NCI-H146 treated with DMSO at 0.1 percent for 48 hours (cell line): ENCODE measurements at regions not wholly inside any gene's neighbourhood (a gene's known extent, or its start where the extent isn't known, plus 50 kb on each side); places are given as distances from the start of the nearest gene placed in this dataset.

Experiments
- DNase-seq: peaks from one replicate; lab custom pipeline; 2025; ENCODE audit not compliant: unreplicated experiment; lab: John Stamatoyannopoulos, UW

DNA sequence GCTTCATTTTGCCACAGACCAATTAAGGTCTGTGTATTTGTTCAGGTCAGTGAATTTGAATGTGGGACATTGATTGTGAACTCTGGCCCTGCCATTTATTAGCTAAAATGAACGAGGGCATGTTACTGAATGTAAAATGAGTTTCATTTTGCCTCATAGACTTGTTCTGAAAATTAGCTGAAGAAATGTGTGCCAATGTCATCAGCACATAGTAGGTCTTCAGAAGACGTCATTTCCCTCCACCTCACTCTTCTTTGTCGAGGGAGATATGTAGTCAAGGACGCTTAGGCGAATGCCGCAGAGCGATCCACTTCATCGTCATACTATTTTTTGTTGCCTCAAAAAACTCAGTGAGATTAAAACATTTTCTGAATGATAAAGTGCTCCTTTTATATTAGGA is 291.7 kb downstream of the SMOC2 start:
- no peak for DNase-seq

DNA sequence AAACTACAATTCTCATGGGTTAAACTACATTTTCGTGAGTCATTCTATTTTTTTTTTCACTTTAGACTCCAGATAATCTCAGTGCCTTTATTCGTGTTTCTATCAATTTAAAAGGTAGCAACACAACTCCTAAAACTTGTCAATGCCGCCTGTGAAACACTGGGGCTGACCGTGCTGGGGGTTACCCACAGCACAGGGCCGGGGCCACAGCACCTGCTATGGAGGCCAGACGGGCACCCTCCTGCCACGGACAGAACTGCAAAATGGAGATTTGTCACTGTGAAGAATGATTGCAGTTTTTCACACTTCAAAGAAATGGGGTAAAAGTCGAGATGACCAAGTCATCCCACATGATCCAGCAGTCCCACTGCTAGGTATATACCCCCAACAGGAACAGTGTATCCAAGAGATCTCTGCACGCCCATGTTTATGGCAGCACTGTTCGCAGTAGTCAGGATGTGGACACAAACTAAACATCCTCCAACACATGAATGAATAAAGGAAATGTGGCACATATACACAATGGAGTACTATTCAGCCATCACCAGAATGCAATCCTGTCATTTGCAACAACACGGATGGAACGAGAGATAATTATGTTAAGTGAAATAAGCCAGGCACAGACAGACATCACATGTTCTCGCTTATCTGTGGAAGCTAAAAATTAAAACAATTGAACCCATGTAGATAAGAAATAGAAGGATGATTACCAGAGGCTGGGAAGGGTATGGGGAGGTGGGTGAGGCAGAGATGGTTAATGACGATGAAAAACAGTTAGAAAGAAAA is 290.1 kb downstream of the SMOC2 start:
- DNase-seq = no peak

DNA sequence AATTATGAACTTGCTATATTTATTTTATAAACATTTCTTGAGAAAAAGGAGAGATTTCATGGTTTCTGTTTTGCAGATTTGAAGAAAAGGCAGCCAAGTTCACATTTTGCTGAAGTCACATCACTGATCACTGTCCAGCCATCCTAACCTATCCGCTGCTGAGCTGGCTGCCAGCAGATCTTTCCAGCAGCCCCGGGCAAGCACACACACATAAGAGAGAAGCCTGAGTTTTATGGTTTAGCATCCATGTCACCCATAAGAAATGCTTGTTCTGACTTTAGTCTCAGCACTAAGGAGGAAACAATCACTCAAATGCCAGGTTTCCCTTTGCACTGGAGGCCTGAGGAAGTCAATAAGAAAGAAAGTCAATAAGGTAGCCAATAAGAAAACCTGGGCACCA is 287.1 kb downstream of the SMOC2 start:
- no peak for DNase-seq

DNA sequence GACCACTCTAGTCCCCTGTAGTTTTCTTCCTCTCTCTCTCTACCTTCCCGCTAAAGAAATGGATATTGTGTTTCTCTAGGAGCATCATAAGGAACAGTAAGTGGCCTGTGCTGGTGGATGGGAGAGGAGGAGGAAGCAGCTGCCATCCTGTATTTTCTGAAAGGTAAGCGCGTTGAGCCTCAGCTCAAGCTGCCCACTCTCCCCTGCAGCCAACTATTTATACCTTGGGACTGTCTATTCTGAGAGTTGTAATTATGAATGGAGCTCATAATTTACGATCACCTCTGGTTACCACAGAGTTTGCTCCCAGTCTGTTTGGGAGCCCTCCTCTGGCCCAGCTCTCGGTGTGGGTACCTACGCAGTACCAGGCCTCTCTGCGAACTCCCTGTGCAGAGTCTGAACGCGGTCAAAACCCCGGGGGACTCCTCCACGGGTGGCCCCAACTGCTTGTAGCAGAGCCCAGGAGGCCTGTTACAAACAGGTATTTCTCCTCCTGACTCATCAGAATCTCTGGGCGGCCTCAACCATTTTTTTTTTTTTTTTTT is 285.4 kb downstream of the SMOC2 start:
- DNase-seq = peak; percentile 13

DNA sequence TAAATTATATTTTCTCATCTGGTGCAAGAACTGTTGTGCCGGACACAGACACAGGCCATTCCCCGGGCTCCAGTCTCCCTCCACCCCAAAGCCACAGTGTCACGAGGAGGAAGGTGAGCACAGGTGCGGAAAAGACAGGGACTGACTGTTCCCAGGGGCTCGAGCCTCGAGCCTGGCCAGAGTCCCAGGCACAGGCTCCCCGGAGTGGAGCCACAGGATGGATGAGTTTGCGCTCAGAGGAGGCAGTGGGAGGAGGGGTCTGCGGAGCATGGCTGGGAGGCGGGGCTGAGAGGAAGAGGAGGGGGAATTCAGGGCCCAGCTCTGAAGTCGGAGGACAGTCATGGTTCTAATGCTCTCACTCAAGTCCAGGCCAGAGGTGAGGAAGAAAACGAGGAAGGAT is 284.8 kb downstream of the SMOC2 start:
- DNase-seq = peak; percentile 36

DNA sequence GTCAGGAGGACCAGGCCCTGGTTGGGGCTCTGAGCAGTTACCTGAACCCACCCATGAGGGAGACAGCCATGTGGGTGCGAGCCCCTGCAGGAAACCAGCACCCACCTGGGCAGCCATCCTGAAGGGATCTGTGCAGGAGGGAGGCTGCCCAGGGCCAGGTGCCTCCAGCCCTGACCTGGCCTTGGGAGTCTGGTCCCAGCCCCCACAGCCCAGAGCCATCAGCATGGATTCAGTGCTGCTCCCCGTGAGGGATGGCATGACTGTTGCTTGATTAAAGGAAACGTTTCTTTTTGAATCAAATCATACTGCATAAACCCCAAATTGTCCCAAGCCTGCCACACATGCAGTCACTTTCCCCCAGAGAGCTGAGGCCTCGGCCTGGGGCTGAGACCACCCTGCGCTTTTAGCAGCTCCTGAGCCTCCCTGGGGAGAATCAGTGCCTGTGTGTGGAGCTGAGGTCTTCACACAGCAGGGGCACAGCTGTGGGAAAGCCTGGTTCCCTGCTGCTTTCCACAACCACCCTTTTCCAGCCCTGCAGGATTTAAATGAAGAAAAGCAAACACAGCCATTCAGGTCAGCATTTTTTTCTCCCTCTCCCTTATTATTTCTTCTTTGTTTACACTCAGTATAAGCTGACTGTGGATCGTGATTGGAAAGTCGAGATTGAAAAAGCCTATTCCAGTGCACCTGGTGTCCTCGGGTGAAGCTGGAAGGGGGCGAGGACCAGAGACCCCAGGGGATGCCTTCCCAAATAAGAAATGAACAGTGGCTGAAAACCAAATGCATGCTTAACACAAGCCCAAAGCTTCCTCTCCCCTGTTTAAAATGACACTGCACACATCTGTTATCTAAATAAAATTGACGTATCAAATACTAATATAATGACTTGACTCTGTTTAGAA is 283.9 kb downstream of the SMOC2 start:
- peak; percentile 80 for DNase-seq

DNA sequence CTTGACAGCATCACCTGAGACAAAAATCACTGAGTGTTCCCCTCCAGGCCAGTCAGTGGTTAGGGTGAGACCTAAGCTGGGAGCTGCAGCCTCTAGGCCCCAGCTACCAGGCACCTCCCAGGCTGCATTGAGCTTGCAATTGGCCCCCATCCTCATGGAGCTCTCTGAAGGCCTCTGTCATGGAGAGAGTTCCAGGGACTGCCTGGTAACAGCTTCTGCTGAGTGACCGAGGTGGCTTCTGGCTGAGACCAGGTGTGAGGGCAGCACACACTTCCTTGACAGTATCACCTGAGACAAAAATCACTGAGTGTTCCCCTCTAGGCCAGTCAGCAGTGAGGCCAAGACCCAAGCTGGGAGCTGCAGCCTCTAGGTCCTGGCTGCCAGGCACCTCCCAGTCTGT is 283.0 kb downstream of the SMOC2 start:
- no peak for DNase-seq

DNA sequence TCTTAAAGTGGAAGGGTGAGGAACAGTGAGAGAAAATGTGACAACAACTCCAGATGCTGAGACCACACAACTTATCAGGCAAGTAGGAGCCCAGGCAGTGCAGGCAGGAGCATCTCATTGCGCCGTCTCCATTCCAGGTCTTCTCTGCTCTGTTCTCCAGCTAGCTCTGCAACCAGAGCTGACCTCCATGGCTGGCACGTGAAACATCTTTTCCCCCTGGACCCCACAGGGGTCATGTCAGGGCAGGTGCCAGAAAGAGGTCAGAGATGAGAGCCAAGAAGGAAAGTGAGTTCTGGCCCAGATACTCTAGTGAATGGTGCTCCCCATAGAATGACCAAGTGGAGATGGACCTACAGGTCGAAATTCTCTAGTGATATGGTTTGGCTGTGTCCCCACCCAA is 281.4 kb downstream of the SMOC2 start:
- no peak for DNase-seq

DNA sequence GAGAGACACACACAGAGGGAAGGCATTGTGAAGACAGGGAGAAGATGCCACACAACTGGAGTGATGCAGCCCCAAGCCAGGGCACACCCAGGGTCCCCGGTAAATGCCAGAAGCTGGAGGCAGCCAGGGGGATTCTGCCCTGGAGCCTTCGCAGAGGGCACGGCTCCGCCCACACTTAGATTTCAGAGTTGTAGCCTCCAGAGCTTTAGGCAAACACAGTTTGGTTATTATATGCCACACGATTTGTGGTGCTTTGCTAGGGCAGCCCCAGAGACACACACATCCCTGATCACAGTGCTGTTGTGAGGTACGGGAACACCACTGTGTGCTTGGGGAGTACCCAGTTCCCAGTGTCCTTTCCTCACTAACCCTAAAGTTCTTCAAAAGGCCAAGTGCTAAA is 280.6 kb downstream of the SMOC2 start:
- no peak for DNase-seq

DNA sequence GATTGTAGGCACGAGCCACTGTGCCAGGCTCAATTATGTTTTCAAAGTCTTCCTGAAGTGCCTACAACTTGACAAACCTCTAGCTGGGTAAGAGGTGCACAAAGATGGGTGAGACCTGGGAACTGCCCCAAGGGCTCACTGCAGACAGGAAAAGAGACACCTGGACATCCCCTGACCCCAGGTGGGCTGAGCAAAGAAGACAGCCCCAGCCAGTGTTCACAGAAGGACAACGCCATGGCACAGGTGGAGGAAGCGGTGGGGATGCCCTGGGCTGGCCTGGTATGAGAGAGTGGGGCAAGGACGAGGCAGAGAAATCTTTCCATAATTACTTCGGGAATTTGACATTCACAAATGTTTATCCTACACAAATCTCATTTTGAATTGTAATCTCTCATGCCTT is 278.9 kb downstream of the SMOC2 start:
- no peak for DNase-seq

DNA sequence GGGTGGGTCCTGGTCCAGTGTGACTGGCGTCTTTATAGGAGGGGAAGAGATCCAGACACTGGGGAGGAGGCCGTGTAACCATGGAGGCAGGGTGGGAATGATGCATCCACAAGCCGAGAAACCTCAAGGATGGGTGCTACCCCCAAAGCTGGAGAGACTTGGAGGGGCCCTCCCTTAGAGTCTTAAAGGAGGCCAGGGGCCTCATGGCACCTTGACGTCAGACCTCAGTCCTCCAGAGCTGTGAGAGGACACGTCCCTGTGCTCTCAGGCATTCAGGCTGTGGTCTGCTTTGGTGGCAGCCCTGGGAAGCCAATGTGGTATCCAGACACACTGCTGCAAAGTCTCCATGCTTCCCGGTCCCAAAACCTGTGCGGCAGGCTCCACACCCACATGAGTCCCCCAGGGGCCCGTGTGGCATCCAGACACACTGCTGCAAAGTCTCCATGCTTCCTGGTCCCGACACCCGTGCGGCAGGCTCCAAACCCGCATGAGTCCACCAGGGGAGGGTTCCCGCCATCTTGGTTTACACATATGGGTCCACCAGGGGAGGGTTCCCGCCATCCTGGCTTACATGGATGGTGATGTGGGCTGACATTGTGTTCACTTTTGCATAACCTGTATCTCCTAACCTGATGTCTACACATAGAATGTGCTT is 278.0 kb downstream of the SMOC2 start:
- no peak for DNase-seq
